Prostate gland (tissue), 2 donors: ENCODE measurements at regions not wholly inside any gene's neighbourhood (a gene's known extent, or its start where the extent isn't known, plus 50 kb on each side); places are given as distances from the start of the nearest gene placed in this dataset.

Experiments
- DNase-seq: peaks from one replicate; pipeline ENCODE4 v3.0.0-alpha.2; 2019; ENCODE audit warnings: low spot score
- H3K27ac ChIP-seq, 2 donors: fragments of 200-600 bp; sonication (generic); 2 replicates each; pipeline ENCODE4 v1.5.1; 2017 to 2019
- H3K27me3 ChIP-seq: fragments of 200-600 bp; sonication (generic); replicated peaks from 2 replicates; pipeline ENCODE4 v1.5.1; 2019; ENCODE audit not compliant: insufficient read depth
- H3K36me3 ChIP-seq, 2 donors: fragments of 200-600 bp; sonication (generic); 1 replicate in 1 of 2; 2 replicates in 1 of 2; pipeline versions ENCODE4 v1.5.1 to v1.8.1; 2017 to 2019
- H3K4me1 ChIP-seq: fragments of 200-600 bp; sonication (generic); replicated peaks from 2 replicates; pipeline ENCODE4 v1.5.1; 2019
- H3K4me3 ChIP-seq, 2 donors: fragments of 200-600 bp; sonication (generic); 2 replicates each; pipeline ENCODE4 v1.5.1; 2017 to 2019
- H3K9me3 ChIP-seq: fragments of 200-600 bp; sonication (generic); 2 replicates; pipeline ENCODE4 v1.5.1; 2017
- POLR2A ChIP-seq: fragments of 450-650 bp; IDR thresholded peaks from one replicate; pipeline ENCODE4 v1.6.1; 2016; ENCODE audit warnings: antibody characterized with exemption, mild to moderate bottlenecking
- POLR2AphosphoS5 ChIP-seq: sonication (generic); formaldehyde crosslinking; IDR thresholded peaks from one replicate; pipeline ENCODE4 v1.6.1; 2017; ENCODE audit warnings: antibody characterized with exemption
- WGBS: methylation state at CpG from one replicate; pipeline ENCODE4 v1.1.5; 2018; 5-methylcytosine and 5-hydroxymethylcytosine counted together
- intact Hi-C: fragments of 100-400 bp; cut with DNase I; formaldehyde crosslinking; loops from one replicate; pipeline ENCODE4 v1.14.2; 2022
- TF ChIP-seq, protein P1 (sequence below), 4 experiments: fragments of 200-600 bp in 2 of 4; fragments of 450-650 bp in 2 of 4; sonication (generic) in 2 of 4; IDR thresholded peaks; 1 replicate in 3 of 4; 2 replicates in 1 of 4; pipeline ENCODE4 v1.5.1; 2016 to 2019; ENCODE audit warnings: antibody characterized with exemption in 4 of 4, mild to moderate bottlenecking in 2 of 4, moderate library complexity in 2 of 4

- Histone ChIP-seq H3K4me1 (no peaks in the 10 kb centered on the region), H3K27me3 (no peaks in the 10 kb centered on the region), H3K36me3 (no peaks in the 10 kb centered on the region), H3K9me3 (no peaks in the 10 kb centered on the region), H3K27ac (no peak overlapping the region), H3K4me3 (no peak overlapping the region)
- intact Hi-C loops: no loop called here
- no peak for DNase-seq
- TF ChIP-seq POLR2AphosphoS5 (no peak), POLR2A (no peak)
- TF ChIP-seq, protein P1, sequence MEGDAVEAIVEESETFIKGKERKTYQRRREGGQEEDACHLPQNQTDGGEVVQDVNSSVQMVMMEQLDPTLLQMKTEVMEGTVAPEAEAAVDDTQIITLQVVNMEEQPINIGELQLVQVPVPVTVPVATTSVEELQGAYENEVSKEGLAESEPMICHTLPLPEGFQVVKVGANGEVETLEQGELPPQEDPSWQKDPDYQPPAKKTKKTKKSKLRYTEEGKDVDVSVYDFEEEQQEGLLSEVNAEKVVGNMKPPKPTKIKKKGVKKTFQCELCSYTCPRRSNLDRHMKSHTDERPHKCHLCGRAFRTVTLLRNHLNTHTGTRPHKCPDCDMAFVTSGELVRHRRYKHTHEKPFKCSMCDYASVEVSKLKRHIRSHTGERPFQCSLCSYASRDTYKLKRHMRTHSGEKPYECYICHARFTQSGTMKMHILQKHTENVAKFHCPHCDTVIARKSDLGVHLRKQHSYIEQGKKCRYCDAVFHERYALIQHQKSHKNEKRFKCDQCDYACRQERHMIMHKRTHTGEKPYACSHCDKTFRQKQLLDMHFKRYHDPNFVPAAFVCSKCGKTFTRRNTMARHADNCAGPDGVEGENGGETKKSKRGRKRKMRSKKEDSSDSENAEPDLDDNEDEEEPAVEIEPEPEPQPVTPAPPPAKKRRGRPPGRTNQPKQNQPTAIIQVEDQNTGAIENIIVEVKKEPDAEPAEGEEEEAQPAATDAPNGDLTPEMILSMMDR (IDR thresholded peaks at IDR 0.05): no peak
- 66% methylated on average over 2 of the region's 2 CpGs for WGBS
Observed at GRCh38 chr5:101806410-101806809, 489.7 kb downstream of the SLCO4C1 start.

DNA sequence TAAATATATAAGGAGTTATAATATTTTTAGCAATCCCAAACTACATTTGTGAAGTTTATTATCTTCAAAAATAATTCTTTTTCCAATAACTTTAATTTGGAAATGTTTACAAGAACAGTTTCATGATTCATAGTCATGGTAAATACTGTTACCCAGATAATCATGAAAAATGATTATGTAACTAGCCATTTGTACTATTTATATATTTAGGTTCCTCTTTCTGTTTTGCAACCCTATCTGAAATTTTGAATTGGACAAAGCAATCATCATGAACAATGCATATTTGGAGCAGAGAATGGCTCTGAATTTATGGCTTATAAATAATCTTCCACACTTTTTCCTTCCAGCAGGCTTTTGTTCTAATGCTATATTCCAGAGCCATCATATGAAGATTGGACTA, 499.7 kb downstream of the SLCO4C1 start:
- Histone ChIP-seq H3K36me3 (no peaks in the 10 kb centered on the region), H3K4me3 (no peak overlapping the region), H3K27ac (no peak overlapping the region), H3K4me1 (no peaks in the 10 kb centered on the region), H3K27me3 (no peaks in the 10 kb centered on the region), H3K9me3 (no peaks in the 10 kb centered on the region)
- no peak for TF ChIP-seq POLR2AphosphoS5
- TF ChIP-seq POLR2A: no peak
- TF ChIP-seq, protein P1 (IDR thresholded peaks at IDR 0.05): no peak
- no peak for DNase-seq
- intact Hi-C loops: no loop called here

GRCh38 chr5:101788797-101789196, 507.3 kb downstream of the SLCO4C1 start:
- H3K27me3 ChIP-seq: no peaks in the 10 kb centered on the region
- TF ChIP-seq, protein P1 (IDR thresholded peaks at IDR 0.05): no peak
- no peak for TF ChIP-seq POLR2AphosphoS5
- no peak for TF ChIP-seq POLR2A
- no peaks in the 10 kb centered on the region for H3K4me1 ChIP-seq
- H3K27ac ChIP-seq: no peak overlapping the region
- H3K4me3 ChIP-seq: no peak overlapping the region
- WGBS: 93% methylated on average over 4 of the region's 4 CpGs
- H3K9me3 ChIP-seq: no peaks in the 10 kb centered on the region
- H3K36me3 ChIP-seq: no peaks in the 10 kb centered on the region
- intact Hi-C loops: no loop called here
- DNase-seq: no peak

GRCh38 chr5:101785090-101785489, 511.0 kb downstream of the SLCO4C1 start:
- intact Hi-C loops: no loop called here
- TF ChIP-seq POLR2A (no peak), POLR2AphosphoS5 (no peak)
- TF ChIP-seq, protein P1 (IDR thresholded peaks at IDR 0.05): no peak
- H3K36me3 ChIP-seq: no peaks in the 10 kb centered on the region
- H3K27ac ChIP-seq: no peak overlapping the region
- DNase-seq: no peak
- no peaks in the 10 kb centered on the region for H3K9me3 ChIP-seq
- no peaks in the 10 kb centered on the region for H3K27me3 ChIP-seq
- 74% methylated on average over 2 of the region's 2 CpGs for WGBS
- H3K4me3 ChIP-seq: no peak overlapping the region
- H3K4me1 ChIP-seq: peaks cover 6% of the 10 kb centered on the region

GRCh38 chr5:101783241-101784013, 512.7 kb downstream of the SLCO4C1 start:
- no peaks in the 10 kb centered on the region for H3K9me3 ChIP-seq
- WGBS: 34% methylated on average over 26 of the region's 26 CpGs
- H3K27ac ChIP-seq: no peak overlapping the region
- H3K4me3 ChIP-seq: peak overlapping the region; percentile 24 to 25
- no peak for TF ChIP-seq POLR2AphosphoS5
- intact Hi-C loops: no loop called here
- DNase-seq: no peak
- H3K27me3 ChIP-seq: no peaks in the 10 kb centered on the region
- H3K36me3 ChIP-seq: no peaks in the 10 kb centered on the region
- H3K4me1 ChIP-seq: peaks cover 6% of the 10 kb centered on the region
